ENCODE measurements at regions not wholly inside any gene's neighbourhood (a gene's known extent, or its start where the extent isn't known, plus 50 kb on each side); places are given as distances from the start of the nearest gene placed in this dataset.

- no peaks in the 10 kb centered on the region for H3K4me1 ChIP-seq (ENCODE audit: control insufficient read depth in 1 of 2, insufficient read depth in 2 of 2, low read length in 2 of 2)
- H3K27ac Mint-ChIP-seq: no peak overlapping the region
- H3K4me1 Mint-ChIP-seq: no peaks in the 10 kb centered on the region
- H3K36me3 ChIP-seq (replicated peaks in 1 of 2; ENCODE audit: control insufficient read depth in 1 of 2, insufficient read depth in 2 of 2, low read length in 2 of 2): no peaks in the 10 kb centered on the region
- peaks cover 12 to 23% (median 18%) of the 10 kb centered on the region in 7 donors for H3K9me3 Mint-ChIP-seq
- H3K9me3 ChIP-seq (replicated peaks in 1 of 2; ENCODE audit: control insufficient read depth in 1 of 2, insufficient read depth in 1 of 2, low read length in 2 of 2): peaks cover 11 to 17% of the 10 kb centered on the region in 2 donors
- TF ChIP-seq CTCF (IDR thresholded peaks at IDR 0.05): no peak
- H2AFZ ChIP-seq (ENCODE audit: insufficient read depth, low read depth, low read length, poor library complexity, severe bottlenecking): no peak overlapping the region
- H3K36me3 Mint-ChIP-seq: no peaks in the 10 kb centered on the region
- no peak overlapping the region for H3K4me3 Mint-ChIP-seq
- DNase-seq: no peak
- peaks cover 3 to 11% (median 7%) of the 10 kb centered on the region in 3 donors for H3K27me3 Mint-ChIP-seq (ENCODE audit: low read depth in 3 of 3)
- no peaks in the 10 kb centered on the region for H3K79me2 ChIP-seq (ENCODE audit: insufficient read depth, low read length)
- no peak overlapping the region for H3K27ac ChIP-seq (ENCODE audit: low read depth in 1 of 2, low read length in 2 of 2)
- H3K4me3 ChIP-seq (replicated peaks in 1 of 3; ENCODE audit: low read depth in 2 of 3, low read length in 3 of 3): no peak overlapping the region
- 100% methylated on average over 2 of the region's 4 CpGs for WGBS (ENCODE audit: insufficient coverage)
- no peak overlapping the region for H3K4me2 ChIP-seq (replicated peaks; ENCODE audit: extremely low read depth, low read length, poor library complexity, severe bottlenecking)
- intact Hi-C loops (cut with micrococcal nuclease): no loop called here
- peaks cover 0 to 2% of the 10 kb centered on the region in 2 donors for H3K27me3 ChIP-seq (ENCODE audit: control insufficient read depth in 2 of 2, insufficient read depth in 2 of 2, low read length in 2 of 2)
- H4K20me1 ChIP-seq (ENCODE audit: insufficient read depth, low read length): no peaks in the 10 kb centered on the region
- no peak overlapping the region for H3K9ac ChIP-seq (ENCODE audit: insufficient read depth, low read length, poor library complexity, severe bottlenecking)
Observed at GRCh38 chr1:116835161-116835560, 74.6 kb upstream of the PTGFRN start.

- intact Hi-C loops (cut with micrococcal nuclease): no loop called here
- Mint-ChIP-seq H3K27me3 (ENCODE audit: low read depth in 3 of 3) (peaks cover 3 to 11% (median 7%) of the 10 kb centered on the region in 3 donors), H3K27ac (no peak overlapping the region), H3K9me3 (peaks cover 12 to 23% (median 18%) of the 10 kb centered on the region in 7 donors), H3K4me1 (no peaks in the 10 kb centered on the region), H3K36me3 (no peaks in the 10 kb centered on the region), H3K4me3 (no peak overlapping the region)
- H3K9ac ChIP-seq (ENCODE audit: insufficient read depth, low read length, poor library complexity, severe bottlenecking): no peak overlapping the region
- H3K4me3 ChIP-seq (replicated peaks in 1 of 3; ENCODE audit: low read depth in 2 of 3, low read length in 3 of 3): no peak overlapping the region
- H3K4me1 ChIP-seq (ENCODE audit: control insufficient read depth in 1 of 2, insufficient read depth in 2 of 2, low read length in 2 of 2): no peaks in the 10 kb centered on the region
- no peaks in the 10 kb centered on the region for H4K20me1 ChIP-seq (ENCODE audit: insufficient read depth, low read length)
- DNase-seq: no peak
- H3K4me2 ChIP-seq (replicated peaks; ENCODE audit: extremely low read depth, low read length, poor library complexity, severe bottlenecking): no peak overlapping the region
- WGBS (ENCODE audit: insufficient coverage): no CpG with 5 or more reads among the region's 1 CpG
- no peaks in the 10 kb centered on the region for H3K79me2 ChIP-seq (ENCODE audit: insufficient read depth, low read length)
- H3K36me3 ChIP-seq (replicated peaks in 1 of 2; ENCODE audit: control insufficient read depth in 1 of 2, insufficient read depth in 2 of 2, low read length in 2 of 2): no peaks in the 10 kb centered on the region
- TF ChIP-seq CTCF (IDR thresholded peaks at IDR 0.05): no peak
- H3K27ac ChIP-seq (ENCODE audit: low read depth in 1 of 2, low read length in 2 of 2): no peak overlapping the region
- H3K9me3 ChIP-seq (replicated peaks in 1 of 2; ENCODE audit: control insufficient read depth in 1 of 2, insufficient read depth in 1 of 2, low read length in 2 of 2): peaks cover 11 to 17% of the 10 kb centered on the region in 2 donors
- peaks cover 0 to 2% of the 10 kb centered on the region in 2 donors for H3K27me3 ChIP-seq (ENCODE audit: control insufficient read depth in 2 of 2, insufficient read depth in 2 of 2, low read length in 2 of 2)
- no peak overlapping the region for H2AFZ ChIP-seq (ENCODE audit: insufficient read depth, low read depth, low read length, poor library complexity, severe bottlenecking)
Observed at GRCh38 chr1:116836099-116836498, 73.6 kb upstream of the PTGFRN start.

Measured in CD14-positive monocyte (primary cell).